ENCODE measurements at regions not wholly inside any gene's neighbourhood (a gene's known extent, or its start where the extent isn't known, plus 50 kb on each side); places are given as distances from the start of the nearest gene placed in this dataset.

GRCh38 chr15:47013446-47013845 lies 703.9 kb upstream of the SEMA6D start:
- ATAC-seq (no peak), FAIRE-seq (no peak), DNase-seq (ENCODE audit: low read depth in 1 of 2, low spot score in 1 of 2) (no peak)
- Histone ChIP-seq H3K9me3 (no peaks in the 10 kb centered on the region), H3K27ac (no peak overlapping the region), H3K4me3 (no peak overlapping the region), H3K4me1 (no peaks in the 10 kb centered on the region), H3K4me2 (no peak overlapping the region)
- POLR2A ChIA-PET: no interaction called here
- TF ChIP-seq MAFK (IDR thresholded peaks at IDR 0.05; ENCODE audit: partially characterized antibody): peak; percentile 57
- TF ChIP-seq NR3C1 (IDR thresholded peaks at IDR 0.05): no peak
- no peak for TF ChIP-seq ZFP36 (IDR thresholded peaks at IDR 0.05; ENCODE audit: borderline replicate concordance, partially characterized antibody)
- no peak for TF ChIP-seq ESRRA (IDR thresholded peaks at IDR 0.05; ENCODE audit: borderline replicate concordance, low read length)
- CTCF ChIA-PET: no interaction called here

DNA sequence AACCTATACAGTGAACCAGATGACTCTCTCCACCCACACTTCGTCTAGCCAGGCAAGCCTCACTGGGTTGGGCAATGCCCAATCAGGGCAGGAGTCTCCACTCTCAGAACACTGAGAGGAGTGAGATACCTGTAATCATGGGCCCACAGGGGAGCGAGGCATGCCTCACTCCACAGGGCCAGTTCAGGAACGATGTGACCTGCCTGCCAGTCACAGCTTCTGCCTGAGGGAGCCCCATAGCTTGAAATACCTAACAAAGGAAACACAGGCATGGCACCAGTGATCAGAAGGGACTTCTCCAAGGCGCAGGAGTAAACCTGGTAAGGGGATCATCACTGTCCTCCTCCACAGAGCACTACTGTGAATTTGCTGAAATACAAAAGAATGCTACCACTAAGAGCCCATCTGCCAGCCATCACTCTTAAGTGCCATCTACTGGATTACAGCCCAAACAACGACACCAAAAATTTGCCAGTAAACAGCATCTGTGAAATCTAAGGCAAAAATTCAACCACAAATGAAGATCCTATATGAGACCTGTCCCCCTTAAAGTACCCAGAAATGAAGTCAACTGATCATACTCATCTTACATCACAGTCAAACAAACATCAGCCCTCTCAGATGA lies 689.9 kb upstream of the SEMA6D start:
- ChIA-PET CTCF (no interaction called here), POLR2A (no interaction called here)
- no peak overlapping the region for H3K4me3 ChIP-seq
- DNase-seq (ENCODE audit: low read depth in 1 of 2, low spot score in 1 of 2) (no peak), ATAC-seq (no peak), FAIRE-seq (no peak)
- H3K27ac ChIP-seq: no peak overlapping the region
- H3K9me3 ChIP-seq: no peaks in the 10 kb centered on the region
- TF ChIP-seq CBX2 (IDR thresholded peaks at IDR 0.05; ENCODE audit: borderline replicate concordance, low read depth) (no peak), CEBPB (IDR thresholded peaks at IDR 0.05) (no peak), RAD21 (conservative IDR thresholded peaks at IDR 0.05 in 1 of 2, IDR thresholded peaks at IDR 0.05 in 1 of 2) (no peak), BHLHE40 (IDR thresholded peaks at IDR 0.05; ENCODE audit: low read depth, low read length) (no peak), MAZ (IDR thresholded peaks at IDR 0.05; ENCODE audit: borderline replicate concordance, low read depth, low read length) (no peak), FOSB (CRISPR knock-in tag; IDR thresholded peaks at IDR 0.05) (no peak), MYC (IDR thresholded peaks at IDR 0.05; ENCODE audit: borderline replicate concordance, low read length) (no peak), CHD4 (IDR thresholded peaks at IDR 0.05; ENCODE audit: borderline replicate concordance) (no peak), FOXS1 (CRISPR knock-in tag; IDR thresholded peaks at IDR 0.05) (no peak), ZNF302 (CRISPR knock-in tag; IDR thresholded peaks at IDR 0.05) (no peak), JUN (IDR thresholded peaks at IDR 0.05) (no peak), HOXB13 (CRISPR knock-in tag; IDR thresholded peaks at IDR 0.05; ENCODE audit: low read depth) (no peak), RFX5 (IDR thresholded peaks at IDR 0.05) (no peak)
- TF ChIP-seq, protein P1, sequence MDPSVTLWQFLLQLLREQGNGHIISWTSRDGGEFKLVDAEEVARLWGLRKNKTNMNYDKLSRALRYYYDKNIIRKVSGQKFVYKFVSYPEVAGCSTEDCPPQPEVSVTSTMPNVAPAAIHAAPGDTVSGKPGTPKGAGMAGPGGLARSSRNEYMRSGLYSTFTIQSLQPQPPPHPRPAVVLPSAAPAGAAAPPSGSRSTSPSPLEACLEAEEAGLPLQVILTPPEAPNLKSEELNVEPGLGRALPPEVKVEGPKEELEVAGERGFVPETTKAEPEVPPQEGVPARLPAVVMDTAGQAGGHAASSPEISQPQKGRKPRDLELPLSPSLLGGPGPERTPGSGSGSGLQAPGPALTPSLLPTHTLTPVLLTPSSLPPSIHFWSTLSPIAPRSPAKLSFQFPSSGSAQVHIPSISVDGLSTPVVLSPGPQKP (IDR thresholded peaks at IDR 0.05; ENCODE audit: low read depth, low read length): no peak
- H3K4me1 ChIP-seq: no peaks in the 10 kb centered on the region
- no peak overlapping the region for H3K4me2 ChIP-seq
- 4% methylated on average over 2 of the region's 5 CpGs for WGBS (ENCODE audit: missing lambda C conversion rate)

DNA sequence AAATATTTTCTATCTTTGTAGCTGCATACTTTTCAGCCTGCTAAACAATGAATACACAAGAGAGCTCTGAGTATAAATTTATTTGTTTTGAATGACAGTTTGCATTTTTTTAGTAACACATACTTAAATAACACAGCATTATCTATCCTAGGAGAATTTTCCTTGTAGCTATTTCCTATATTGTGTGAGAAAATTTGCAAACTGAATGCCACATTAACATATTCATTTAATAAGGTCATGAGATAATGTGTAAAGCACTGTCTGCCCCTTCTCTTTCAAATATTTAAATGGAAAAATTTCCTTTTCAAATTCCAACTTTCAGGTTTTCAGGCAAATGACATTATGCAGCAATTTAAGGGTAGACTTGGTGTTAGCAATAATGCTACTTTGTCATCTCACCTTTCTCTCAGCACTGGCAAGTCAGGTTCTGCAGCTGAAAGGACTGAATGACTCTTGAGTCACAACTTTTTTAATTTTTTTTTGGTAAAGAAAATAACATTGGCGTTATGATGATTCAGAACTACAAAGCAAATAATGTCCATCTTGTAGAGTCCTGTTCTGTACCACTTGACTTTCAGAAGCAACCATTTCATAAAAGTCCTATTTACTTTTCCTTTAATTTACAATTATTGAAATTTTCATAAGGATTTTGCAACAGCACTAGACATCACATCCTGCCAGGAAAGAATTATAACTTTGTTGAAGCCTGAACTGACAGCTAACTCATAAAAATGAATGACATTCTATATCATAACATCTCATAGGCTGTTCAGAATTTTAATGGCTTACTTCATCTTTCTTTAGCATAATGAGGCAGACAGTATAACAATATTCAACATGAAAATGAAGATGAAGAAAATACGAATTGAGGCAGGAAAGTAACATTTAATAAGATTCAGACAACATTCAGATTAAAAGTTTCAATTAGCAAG lies 681.6 kb upstream of the SEMA6D start:
- no peak overlapping the region for H3K4me3 ChIP-seq
- H3K4me1 ChIP-seq: no peaks in the 10 kb centered on the region
- POLR2A ChIA-PET: no interaction called here
- 2% methylated on average over 2 of the region's 2 CpGs for WGBS (ENCODE audit: missing lambda C conversion rate)
- no peak overlapping the region for H3K27ac ChIP-seq
- no peak overlapping the region for H3K4me2 ChIP-seq
- CTCF ChIA-PET: no interaction called here
- no peaks in the 10 kb centered on the region for H3K9me3 ChIP-seq
- TF ChIP-seq HOXB5 (CRISPR knock-in tag; IDR thresholded peaks at IDR 0.05) (no peak), ATOH8 (CRISPR knock-in tag; IDR thresholded peaks at IDR 0.05; ENCODE audit: low read depth) (no peak), KDM1A (IDR thresholded peaks at IDR 0.05; ENCODE audit: low read depth) (no peak), RFX5 (IDR thresholded peaks at IDR 0.05) (no peak), RAD21 (conservative IDR thresholded peaks at IDR 0.05 in 1 of 2, IDR thresholded peaks at IDR 0.05 in 1 of 2) (no peak), ZFP36 (IDR thresholded peaks at IDR 0.05; ENCODE audit: borderline replicate concordance, partially characterized antibody) (no peak), HOXA7 (CRISPR knock-in tag; IDR thresholded peaks at IDR 0.05) (no peak), NFE2L2 (conservative IDR thresholded peaks at IDR 0.05; ENCODE audit: low read length) (no peak), MAFK (IDR thresholded peaks at IDR 0.05; ENCODE audit: partially characterized antibody) (no peak), TP53 (CRISPR knock-in tag; IDR thresholded peaks at IDR 0.05) (no peak), PHF8 (IDR thresholded peaks at IDR 0.05; ENCODE audit: borderline replicate concordance, low read depth) (no peak), TFCP2L1 (CRISPR knock-in tag; IDR thresholded peaks at IDR 0.05) (no peak)
- TF ChIP-seq, protein P2, sequence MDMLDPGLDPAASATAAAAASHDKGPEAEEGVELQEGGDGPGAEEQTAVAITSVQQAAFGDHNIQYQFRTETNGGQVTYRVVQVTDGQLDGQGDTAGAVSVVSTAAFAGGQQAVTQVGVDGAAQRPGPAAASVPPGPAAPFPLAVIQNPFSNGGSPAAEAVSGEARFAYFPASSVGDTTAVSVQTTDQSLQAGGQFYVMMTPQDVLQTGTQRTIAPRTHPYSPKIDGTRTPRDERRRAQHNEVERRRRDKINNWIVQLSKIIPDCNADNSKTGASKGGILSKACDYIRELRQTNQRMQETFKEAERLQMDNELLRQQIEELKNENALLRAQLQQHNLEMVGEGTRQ (IDR thresholded peaks at IDR 0.05): no peak
- FAIRE-seq: no peak
- DNase-seq (ENCODE audit: low read depth in 1 of 2, low spot score in 1 of 2): no peak
- ATAC-seq: no peak

All from A549 (cell line).